Kidney (tissue), 13 donors: ENCODE measurements at regions not wholly inside any gene's neighbourhood (a gene's known extent, or its start where the extent isn't known, plus 50 kb on each side); places are given as distances from the start of the nearest gene placed in this dataset.

Source experiments
- DNase-seq, 5 donors: peaks; one replicate each; pipeline ENCODE4 v3.0.0-alpha.2; 2013 to 2020
- FAIRE-seq: peaks from 2 replicates; lab custom pipeline; 2012; peaks lifted over from hg19 to GRCh38; lab: Jason Lieb, UNC
- H3K27ac ChIP-seq, 2 donors: one replicate each; pipeline ENCODE4 v1.7.0; 2013; ENCODE audit warnings: low read depth in 2 of 2, low read length in 2 of 2, inconsistent platforms in 1 of 2
- H3K27me3 ChIP-seq: one replicate; pipeline ENCODE4 v1.7.1; 2013; ENCODE audit warnings: low read length, inconsistent platforms; ENCODE audit not compliant: control insufficient read depth, insufficient read depth
- H3K36me3 ChIP-seq, 3 donors: one replicate each; pipeline versions ENCODE4 v1.7.0 to v1.7.1; 2013; ENCODE audit warnings: low read length in 3 of 3, control low read depth in 1 of 3, inconsistent platforms in 1 of 3; ENCODE audit not compliant: insufficient read depth in 3 of 3, control insufficient read depth in 2 of 3
- H3K4me1 ChIP-seq, 3 donors: one replicate each; pipeline versions ENCODE4 v1.7.0 to v1.7.1; 2013; ENCODE audit warnings: low read length in 3 of 3, inconsistent platforms in 1 of 3, low read depth in 1 of 3; ENCODE audit not compliant: control insufficient read depth in 2 of 3, insufficient read depth in 2 of 3
- H3K4me3 ChIP-seq, 3 donors: one replicate each; pipeline versions ENCODE4 v1.7.0 to v1.8.1; 2013; ENCODE audit warnings: low read length in 3 of 3, control low read depth in 1 of 3, inconsistent platforms in 1 of 3
- H3K9ac ChIP-seq, 3 donors: one replicate each; pipeline versions ENCODE4 v1.7.0 to v1.7.1; 2013; ENCODE audit warnings: low read length in 3 of 3, control low read depth in 1 of 3, inconsistent platforms in 1 of 3
- H3K9me3 ChIP-seq, 3 donors: one replicate each; pipeline versions ENCODE4 v1.7.0 to v1.7.1; 2013; ENCODE audit warnings: low read length in 3 of 3, control low read depth in 1 of 3, inconsistent platforms in 1 of 3; ENCODE audit not compliant: control insufficient read depth in 2 of 3, insufficient read depth in 1 of 3
- CTCF ChIP-seq: IDR thresholded peaks from 3 replicates; pipeline ENCODE4 v1.5.1; 2012; ENCODE audit warnings: mild to moderate bottlenecking, moderate library complexity, borderline replicate concordance; ENCODE audit not compliant: insufficient read depth; ENCODE audit errors: extremely low read depth
- intact Hi-C: fragments of 100-400 bp; cut with DNase I; formaldehyde crosslinking; loops from one replicate; pipeline ENCODE4 v1.11.1; 2022
- donor health status: control.
- donor health status: control.
- donor health status: control.
- donor health status: control.
- donor health status: control.
- donor health status: DM: yes; HTN: yes; CAD: no.
- donor health status: Normal renal cell carcinoma (clear cell type).

- H3K4me1 ChIP-seq, result no peaks in the 10 kb centered on the region
- no peaks in the 10 kb centered on the region for H3K36me3 ChIP-seq
- FAIRE-seq (no peak), DNase-seq (peak in 1 of 5 donors; percentile 4)
- no peaks in the 10 kb centered on the region for H3K27me3 ChIP-seq
- no peak overlapping the region for H3K27ac ChIP-seq
- no peak overlapping the region for H3K4me3 ChIP-seq
- H3K9me3 ChIP-seq, result no peaks in the 10 kb centered on the region
- intact Hi-C loops, result no loop called here
- no peak for TF ChIP-seq CTCF
- H3K9ac ChIP-seq, result no peak overlapping the region
These were observed 1386.5 kb upstream of the CDH8 start for GRCh38 chr16:63422715-63423114.

GRCh38 chr16:63416712-63417111, 1380.5 kb upstream of the CDH8 start:
- Histone ChIP-seq H3K27ac (no peak overlapping the region), H3K9me3 (no peaks in the 10 kb centered on the region), H3K4me1 (no peaks in the 10 kb centered on the region), H3K9ac (no peak overlapping the region), H3K36me3 (no peaks in the 10 kb centered on the region), H3K4me3 (no peak overlapping the region), H3K27me3 (no peaks in the 10 kb centered on the region)
- TF ChIP-seq CTCF, result no peak
- DNase-seq (no peak), FAIRE-seq (no peak)
- intact Hi-C loops, result no loop called here

- Histone ChIP-seq H3K36me3 (no peaks in the 10 kb centered on the region), H3K9ac (no peak overlapping the region), H3K4me1 (no peaks in the 10 kb centered on the region), H3K9me3 (no peaks in the 10 kb centered on the region), H3K27me3 (no peaks in the 10 kb centered on the region), H3K27ac (no peak overlapping the region), H3K4me3 (no peak overlapping the region)
- intact Hi-C loops, result no loop called here
- FAIRE-seq (no peak), DNase-seq (no peak)
- TF ChIP-seq CTCF, result no peak
These were observed 1378.8 kb upstream of the CDH8 start for GRCh38 chr16:63415014-63415413.

- Histone ChIP-seq H3K27ac (no peak overlapping the region), H3K4me1 (no peaks in the 10 kb centered on the region), H3K9me3 (no peaks in the 10 kb centered on the region), H3K27me3 (no peaks in the 10 kb centered on the region), H3K9ac (no peak overlapping the region), H3K4me3 (no peak overlapping the region), H3K36me3 (no peaks in the 10 kb centered on the region)
- DNase-seq (no peak), FAIRE-seq (no peak)
- no peak for TF ChIP-seq CTCF
- intact Hi-C loops, result no loop called here
These were observed 1374.4 kb upstream of the CDH8 start for GRCh38 chr16:63410594-63410993.
